GM18909 (cell line): ENCODE measurements at regions not wholly inside any gene's neighbourhood (a gene's known extent, or its start where the extent isn't known, plus 50 kb on each side); places are given as distances from the start of the nearest gene placed in this dataset.

Source experiments
- ATAC-seq: cut with Tn5 transposase; IDR thresholded peaks from one replicate; pipeline ENCODE4 v1.9.1; 2021; ENCODE audit warnings: mild to moderate bottlenecking; ENCODE audit not compliant: unreplicated experiment, poor library complexity

DNA sequence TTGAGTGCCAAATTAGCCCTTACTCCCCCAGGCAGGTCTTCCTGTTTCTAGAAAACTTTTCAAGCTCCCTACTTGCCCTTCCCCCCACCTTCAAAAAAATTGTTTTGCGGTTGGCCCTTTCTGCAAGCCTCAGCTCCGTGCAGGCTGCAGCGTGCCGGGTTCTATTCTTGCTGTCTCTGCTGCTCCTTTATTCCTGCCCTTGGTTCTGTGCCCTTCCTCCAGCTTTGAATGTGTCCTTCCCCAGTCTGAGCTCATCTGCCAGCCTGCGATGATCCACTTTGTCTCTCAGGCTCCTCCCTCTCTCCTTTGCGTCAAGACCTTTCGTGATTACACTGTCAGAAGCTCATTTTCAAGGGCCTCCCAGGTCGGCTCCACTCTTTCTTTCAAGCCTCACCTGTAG, 98.6 kb downstream of the IRF2BPL start:
- no peak for ATAC-seq

DNA sequence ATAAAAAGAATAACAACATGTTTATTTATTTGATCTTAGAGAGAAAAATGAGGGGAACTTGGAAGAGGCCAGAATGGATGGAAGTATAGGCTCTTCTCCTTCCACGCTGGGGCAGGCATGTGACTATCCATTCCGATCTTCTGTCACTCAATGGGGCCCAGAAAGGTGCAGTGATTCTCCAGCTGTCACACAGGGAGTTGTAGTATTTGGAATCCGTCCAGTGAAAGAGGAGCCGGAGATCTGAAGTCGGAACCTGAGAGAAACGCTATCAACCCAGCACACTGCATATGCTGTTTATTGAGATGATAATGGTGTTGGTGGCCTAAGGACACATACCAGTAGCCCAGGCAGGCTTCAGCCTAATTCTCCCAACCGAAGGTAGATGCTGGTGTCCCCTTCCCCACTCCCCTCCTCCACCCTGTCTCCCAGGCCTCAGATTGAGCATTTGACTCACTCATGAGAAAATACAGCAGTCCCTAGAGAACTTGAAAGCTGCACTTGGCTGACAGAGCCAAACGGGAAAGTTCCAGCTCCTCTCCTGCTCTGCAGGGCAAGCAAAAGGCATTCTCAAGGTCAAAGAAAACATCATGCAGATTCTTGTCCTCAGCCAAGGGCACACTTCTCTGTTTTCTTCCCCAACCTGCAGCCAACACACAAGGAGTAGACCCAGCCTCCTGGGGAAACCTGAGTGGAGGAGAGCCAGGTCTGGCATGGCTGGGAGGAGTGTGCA, 100.4 kb downstream of the IRF2BPL start:
- ATAC-seq = no peak

GRCh38 chr14:76926521-76927251, 100.5 kb downstream of the LRRC74A start:
- peak; percentile 76 for ATAC-seq

GRCh38 chr14:76925097-76925441, 98.9 kb downstream of the LRRC74A start:
- no peak for ATAC-seq

DNA sequence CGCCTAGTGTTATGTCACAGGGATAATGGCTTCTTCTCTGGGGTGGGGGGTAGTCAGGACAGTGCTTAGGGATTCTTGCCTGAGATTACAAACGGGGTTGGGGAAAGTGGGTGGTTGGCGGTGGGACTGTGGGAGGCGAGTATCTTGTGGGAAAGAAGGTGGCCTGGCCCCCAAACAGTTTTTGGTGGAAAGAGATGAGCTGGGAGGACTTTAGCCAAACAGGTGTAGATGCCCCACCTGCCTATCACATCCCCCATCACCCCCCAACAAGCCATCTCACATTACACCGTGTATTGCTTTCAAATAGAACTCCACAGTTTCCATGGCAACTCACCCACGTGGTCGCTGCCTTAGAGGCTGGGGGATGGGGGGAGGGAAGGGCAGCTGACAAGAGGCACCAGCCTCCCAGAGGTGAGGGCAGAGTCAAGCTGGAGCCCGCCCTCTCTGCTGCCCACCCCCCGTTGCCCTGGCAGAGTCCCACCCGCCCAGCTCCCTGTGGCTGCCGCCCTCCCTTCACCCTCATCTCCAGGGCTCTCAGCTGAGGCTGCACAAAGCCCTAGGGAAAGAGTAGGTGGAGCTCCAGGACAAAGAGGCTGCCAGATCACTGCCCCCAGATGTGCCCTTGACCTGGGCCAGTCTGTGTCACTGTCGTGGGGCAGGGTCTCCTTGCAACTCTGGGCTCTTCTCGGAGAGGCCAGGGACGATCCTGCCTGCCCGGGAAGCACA, 98.3 kb downstream of the LRRC74A start:
- ATAC-seq = no peak

GRCh38 chr14:76923431-76924370, 97.5 kb downstream of the LRRC74A start:
- no peak for ATAC-seq

DNA sequence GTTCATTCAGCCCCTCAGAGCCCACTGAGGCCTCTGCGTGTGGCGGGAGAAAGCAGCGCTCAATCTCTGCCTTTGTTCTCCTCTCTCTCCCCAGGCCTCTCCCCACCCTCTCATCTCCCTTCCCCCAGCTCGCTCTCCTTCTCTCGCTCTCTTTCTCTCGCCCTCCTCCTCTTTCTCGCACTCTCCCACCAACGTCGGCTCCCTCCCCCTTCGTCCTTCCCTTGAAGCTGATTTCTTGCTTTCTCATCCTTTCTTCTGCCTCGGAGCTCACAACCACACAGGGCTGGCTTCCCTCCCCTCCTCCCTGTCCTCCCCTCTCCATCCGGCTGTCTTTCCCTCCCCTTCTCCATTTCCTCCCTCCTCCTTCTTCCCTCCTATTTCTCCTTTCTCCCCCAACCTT, 96.4 kb downstream of the LRRC74A start:
- no peak for ATAC-seq

DNA sequence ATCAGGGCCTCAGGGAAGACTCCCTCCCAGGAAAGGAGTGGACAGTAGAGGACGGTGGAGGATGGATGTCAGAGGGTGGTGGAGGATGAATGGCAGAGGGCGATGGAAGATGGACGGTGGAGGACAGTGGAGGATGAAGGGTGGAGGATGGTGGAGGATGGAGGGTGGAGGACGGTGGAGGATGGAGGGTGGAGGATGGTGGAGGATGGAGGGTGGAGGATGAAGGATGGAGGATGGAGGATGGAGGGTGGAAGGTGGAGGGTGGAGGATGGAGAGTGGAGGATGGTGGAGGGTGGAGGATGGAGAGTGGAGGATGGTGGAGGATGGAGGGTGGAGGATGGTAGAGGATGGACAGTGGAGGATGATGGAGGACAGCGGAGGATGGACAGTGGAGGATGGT, 95.9 kb downstream of the LRRC74A start:
- no peak for ATAC-seq

DNA sequence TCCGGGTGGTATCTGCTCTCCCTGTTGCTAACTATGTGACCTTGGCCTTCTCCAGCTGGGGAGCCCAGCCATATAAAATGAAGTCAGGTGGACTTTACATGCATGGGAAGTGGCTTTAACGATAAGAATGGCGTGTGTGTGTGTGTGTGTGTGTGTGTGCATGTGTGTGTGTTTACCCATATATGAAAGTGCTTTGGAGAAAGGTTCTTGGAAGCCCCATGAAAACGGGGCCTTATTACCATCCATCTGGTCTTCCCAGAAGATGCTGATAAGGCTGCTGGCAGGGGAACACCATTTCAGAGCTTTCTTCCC, 94.8 kb downstream of the LRRC74A start:
- no peak for ATAC-seq

GRCh38 chr14:76920331-76921087, 94.3 kb downstream of the LRRC74A start:
- no peak for ATAC-seq

DNA sequence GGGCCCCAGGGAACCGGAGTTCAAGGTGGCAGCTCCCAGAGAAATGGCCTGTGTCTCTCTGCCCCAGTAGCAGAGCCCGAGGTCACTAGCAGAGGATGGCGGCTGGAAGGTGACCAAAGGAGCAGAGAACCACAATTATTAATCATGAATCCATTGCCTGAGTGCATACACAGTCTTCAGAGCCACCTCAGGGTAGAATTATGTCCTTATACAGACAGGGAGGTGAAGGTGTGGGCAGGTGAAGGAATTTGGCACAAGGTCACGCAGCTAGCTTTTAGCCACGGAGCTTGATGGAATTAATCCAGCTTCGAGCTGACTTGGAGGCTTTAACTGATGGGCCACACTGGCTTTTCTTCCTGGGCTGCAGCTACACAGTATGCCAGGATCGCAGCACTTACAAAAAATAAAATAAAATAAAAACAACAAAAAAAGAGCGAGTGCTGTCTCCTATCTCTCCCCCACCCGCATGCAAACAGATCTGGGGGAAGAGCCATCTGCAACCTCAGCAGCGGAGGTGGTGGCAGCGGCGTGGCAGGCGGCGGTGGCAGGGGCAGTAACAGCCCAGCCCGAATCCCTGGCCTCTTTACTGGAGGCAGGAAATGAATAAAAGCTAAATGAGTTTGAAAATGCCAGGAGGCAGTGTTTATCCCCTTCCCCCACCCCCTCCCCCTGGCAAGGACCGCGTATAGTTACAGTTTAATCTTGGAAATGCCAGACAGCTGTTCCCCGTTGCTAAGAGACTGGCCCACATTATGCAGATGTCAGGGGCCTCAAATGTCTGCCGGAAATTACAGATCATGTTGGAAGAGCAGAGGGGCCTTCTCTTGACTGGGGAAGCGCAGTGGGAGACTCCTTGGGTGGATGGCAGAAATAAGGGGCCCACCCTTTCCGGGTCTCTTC, 93.5 kb downstream of the LRRC74A start:
- no peak for ATAC-seq
